ENCODE measurements at regions not wholly inside any gene's neighbourhood (a gene's known extent, or its start where the extent isn't known, plus 50 kb on each side); places are given as distances from the start of the nearest gene placed in this dataset.

- Mint-ChIP-seq H3K27me3 (peaks cover 2% of the 10 kb centered on the region), H3K4me3 (no peak overlapping the region), H3K4me1 (ENCODE audit: low read depth) (no peaks in the 10 kb centered on the region), H3K27ac (no peak overlapping the region), H3K9me3 (no peaks in the 10 kb centered on the region), H3K36me3 (ENCODE audit: low read depth) (no peaks in the 10 kb centered on the region)
- intact Hi-C loops (cut with micrococcal nuclease) = no loop called here
Measured at GRCh38 chr7:12963435-12963834, 276.0 kb downstream of the ARL4A start.

GRCh38 chr7:12964836-12965235 is 277.4 kb downstream of the ARL4A start:
- H3K36me3 Mint-ChIP-seq (ENCODE audit: low read depth) = no peaks in the 10 kb centered on the region
- H3K9me3 Mint-ChIP-seq = no peaks in the 10 kb centered on the region
- no peak overlapping the region for H3K27ac Mint-ChIP-seq
- intact Hi-C loops (cut with micrococcal nuclease) = no loop called here
- no peaks in the 10 kb centered on the region for H3K4me1 Mint-ChIP-seq (ENCODE audit: low read depth)
- no peak overlapping the region for H3K4me3 Mint-ChIP-seq
- peaks cover 2% of the 10 kb centered on the region for H3K27me3 Mint-ChIP-seq

GRCh38 chr7:12965767-12966166 is 278.3 kb downstream of the ARL4A start:
- no peak overlapping the region for H3K27ac Mint-ChIP-seq
- no peak overlapping the region for H3K4me3 Mint-ChIP-seq
- intact Hi-C loops (cut with micrococcal nuclease) = no loop called here
- no peaks in the 10 kb centered on the region for H3K36me3 Mint-ChIP-seq (ENCODE audit: low read depth)
- H3K27me3 Mint-ChIP-seq = peaks cover 2% of the 10 kb centered on the region
- no peaks in the 10 kb centered on the region for H3K9me3 Mint-ChIP-seq
- H3K4me1 Mint-ChIP-seq (ENCODE audit: low read depth) = no peaks in the 10 kb centered on the region

- H3K9me3 Mint-ChIP-seq = no peaks in the 10 kb centered on the region
- peaks cover 2% of the 10 kb centered on the region for H3K27me3 Mint-ChIP-seq
- H3K4me1 Mint-ChIP-seq (ENCODE audit: low read depth) = no peaks in the 10 kb centered on the region
- intact Hi-C loops (cut with micrococcal nuclease) = no loop called here
- H3K36me3 Mint-ChIP-seq (ENCODE audit: low read depth) = no peaks in the 10 kb centered on the region
- no peak overlapping the region for H3K4me3 Mint-ChIP-seq
- no peak overlapping the region for H3K27ac Mint-ChIP-seq
Measured at GRCh38 chr7:12967322-12967721, 279.9 kb downstream of the ARL4A start.

GRCh38 chr7:12968836-12969422 is 281.5 kb downstream of the ARL4A start:
- Mint-ChIP-seq H3K27ac (no peak overlapping the region), H3K9me3 (no peaks in the 10 kb centered on the region), H3K4me3 (no peak overlapping the region), H3K4me1 (ENCODE audit: low read depth) (no peaks in the 10 kb centered on the region), H3K27me3 (no peaks in the 10 kb centered on the region), H3K36me3 (ENCODE audit: low read depth) (no peaks in the 10 kb centered on the region)
- intact Hi-C loops (cut with micrococcal nuclease) = no loop called here

GRCh38 chr7:12970626-12971025 is 283.2 kb downstream of the ARL4A start:
- intact Hi-C loops (cut with micrococcal nuclease) = no loop called here
- no peaks in the 10 kb centered on the region for H3K36me3 Mint-ChIP-seq (ENCODE audit: low read depth)
- no peak overlapping the region for H3K4me3 Mint-ChIP-seq
- no peaks in the 10 kb centered on the region for H3K9me3 Mint-ChIP-seq
- no peak overlapping the region for H3K27ac Mint-ChIP-seq
- H3K27me3 Mint-ChIP-seq = no peaks in the 10 kb centered on the region
- no peaks in the 10 kb centered on the region for H3K4me1 Mint-ChIP-seq (ENCODE audit: low read depth)

GRCh38 chr7:12974451-12975166 is 287.2 kb downstream of the ARL4A start:
- H3K36me3 Mint-ChIP-seq (ENCODE audit: low read depth) = no peaks in the 10 kb centered on the region
- intact Hi-C loops (cut with micrococcal nuclease) = no loop called here
- peaks cover 2% of the 10 kb centered on the region for H3K27me3 Mint-ChIP-seq
- H3K27ac Mint-ChIP-seq = no peak overlapping the region
- H3K4me3 Mint-ChIP-seq = no peak overlapping the region
- H3K4me1 Mint-ChIP-seq (ENCODE audit: low read depth) = no peaks in the 10 kb centered on the region
- H3K9me3 Mint-ChIP-seq = no peaks in the 10 kb centered on the region

- intact Hi-C loops (cut with micrococcal nuclease) = no loop called here
- H3K4me3 Mint-ChIP-seq = no peak overlapping the region
- no peaks in the 10 kb centered on the region for H3K9me3 Mint-ChIP-seq
Measured at GRCh38 chr7:12975412-12975811, 288.0 kb downstream of the ARL4A start.

GRCh38 chr7:12979181-12979580 is 291.7 kb downstream of the ARL4A start:
- no peak overlapping the region for H3K4me3 Mint-ChIP-seq
- intact Hi-C loops (cut with micrococcal nuclease) = no loop called here
- H3K27me3 Mint-ChIP-seq = peaks cover 2% of the 10 kb centered on the region
- no peaks in the 10 kb centered on the region for H3K36me3 Mint-ChIP-seq (ENCODE audit: low read depth)
- H3K9me3 Mint-ChIP-seq = no peaks in the 10 kb centered on the region
- no peaks in the 10 kb centered on the region for H3K4me1 Mint-ChIP-seq (ENCODE audit: low read depth)
- no peak overlapping the region for H3K27ac Mint-ChIP-seq

More at GRCh38 chr7:12975412-12975811, 288.0 kb downstream of the ARL4A start:
- no peak overlapping the region for H3K27ac Mint-ChIP-seq
- no peaks in the 10 kb centered on the region for H3K4me1 Mint-ChIP-seq (ENCODE audit: low read depth)
- H3K27me3 Mint-ChIP-seq = peaks cover 2% of the 10 kb centered on the region
- no peaks in the 10 kb centered on the region for H3K36me3 Mint-ChIP-seq (ENCODE audit: low read depth)

GRCh38 chr7:12982178-12982577 is 294.7 kb downstream of the ARL4A start:
- intact Hi-C loops (cut with micrococcal nuclease) = no loop called here
- Mint-ChIP-seq H3K4me3 (no peak overlapping the region), H3K4me1 (ENCODE audit: low read depth) (no peaks in the 10 kb centered on the region), H3K36me3 (ENCODE audit: low read depth) (no peaks in the 10 kb centered on the region), H3K9me3 (no peaks in the 10 kb centered on the region), H3K27me3 (peaks cover 2% of the 10 kb centered on the region), H3K27ac (no peak overlapping the region)

- H3K27me3 Mint-ChIP-seq = peaks cover 2% of the 10 kb centered on the region
- no peaks in the 10 kb centered on the region for H3K9me3 Mint-ChIP-seq
- intact Hi-C loops (cut with micrococcal nuclease) = no loop called here
- no peak overlapping the region for H3K27ac Mint-ChIP-seq
- no peaks in the 10 kb centered on the region for H3K36me3 Mint-ChIP-seq (ENCODE audit: low read depth)
- H3K4me1 Mint-ChIP-seq (ENCODE audit: low read depth) = no peaks in the 10 kb centered on the region
- no peak overlapping the region for H3K4me3 Mint-ChIP-seq
Measured at GRCh38 chr7:12984117-12984516, 296.7 kb downstream of the ARL4A start.

- no peaks in the 10 kb centered on the region for H3K36me3 Mint-ChIP-seq (ENCODE audit: low read depth)
- no peaks in the 10 kb centered on the region for H3K4me1 Mint-ChIP-seq (ENCODE audit: low read depth)
- no peaks in the 10 kb centered on the region for H3K27me3 Mint-ChIP-seq
- H3K4me3 Mint-ChIP-seq = no peak overlapping the region
- H3K27ac Mint-ChIP-seq = no peak overlapping the region
- intact Hi-C loops (cut with micrococcal nuclease) = no loop called here
- H3K9me3 Mint-ChIP-seq = no peaks in the 10 kb centered on the region
Measured at GRCh38 chr7:12985228-12985627, 297.8 kb downstream of the ARL4A start.

GRCh38 chr7:12985752-12986151 is 298.3 kb downstream of the ARL4A start:
- H3K27me3 Mint-ChIP-seq = no peaks in the 10 kb centered on the region
- intact Hi-C loops (cut with micrococcal nuclease) = no loop called here
- H3K27ac Mint-ChIP-seq = no peak overlapping the region
- H3K9me3 Mint-ChIP-seq = no peaks in the 10 kb centered on the region
- no peaks in the 10 kb centered on the region for H3K36me3 Mint-ChIP-seq (ENCODE audit: low read depth)
- no peak overlapping the region for H3K4me3 Mint-ChIP-seq
- no peaks in the 10 kb centered on the region for H3K4me1 Mint-ChIP-seq (ENCODE audit: low read depth)

- intact Hi-C loops (cut with micrococcal nuclease) = no loop called here
- H3K4me3 Mint-ChIP-seq = no peak overlapping the region
- H3K4me1 Mint-ChIP-seq (ENCODE audit: low read depth) = no peaks in the 10 kb centered on the region
- H3K27ac Mint-ChIP-seq = no peak overlapping the region
- H3K27me3 Mint-ChIP-seq = no peaks in the 10 kb centered on the region
- H3K36me3 Mint-ChIP-seq (ENCODE audit: low read depth) = no peaks in the 10 kb centered on the region
- H3K9me3 Mint-ChIP-seq = no peaks in the 10 kb centered on the region
Measured at GRCh38 chr7:12987238-12987637, 299.8 kb downstream of the ARL4A start.

GRCh38 chr7:12990440-12990839 is 303.0 kb downstream of the ARL4A start:
- Mint-ChIP-seq H3K4me1 (ENCODE audit: low read depth) (no peaks in the 10 kb centered on the region), H3K36me3 (ENCODE audit: low read depth) (no peaks in the 10 kb centered on the region), H3K9me3 (no peaks in the 10 kb centered on the region), H3K27me3 (no peaks in the 10 kb centered on the region), H3K27ac (no peak overlapping the region), H3K4me3 (no peak overlapping the region)
- intact Hi-C loops (cut with micrococcal nuclease) = no loop called here

All from dendritic cell treated with granulocyte-macrophage colony-stimulating factor and Interleukin-4, amounts not matched to agents 40 ng/mL and 50 ng/mL, for 4 days (primary cell).